ENCODE measurements at regions not wholly inside any gene's neighbourhood (a gene's known extent, or its start where the extent isn't known, plus 50 kb on each side); places are given as distances from the start of the nearest gene placed in this dataset.

DNA sequence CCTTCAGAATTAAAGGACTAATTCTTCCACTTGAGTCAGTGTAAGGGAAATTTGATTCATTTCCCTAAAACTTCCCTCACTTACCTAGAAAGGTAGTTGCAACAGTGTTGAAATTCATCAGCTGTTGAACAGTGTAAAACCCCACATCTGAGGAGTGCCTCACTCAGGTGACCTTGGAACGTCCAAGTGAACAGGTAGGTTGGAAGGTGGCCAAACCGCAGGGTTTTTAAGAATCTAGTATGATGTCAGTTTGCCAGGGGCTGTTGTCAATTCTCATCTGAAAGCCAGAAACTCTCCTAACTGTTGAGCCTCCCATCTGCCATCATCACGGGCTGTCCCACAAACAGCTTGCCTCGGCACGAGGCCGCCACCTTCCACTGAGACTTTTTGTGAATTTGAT, 105.7 kb downstream of the TMEM174 start:
- ChIA-PET CTCF (no interaction called here), POLR2A (no interaction called here)
- DNase-seq (ENCODE audit: extremely low spot score): no peak
- TF ChIP-seq, protein P1, sequence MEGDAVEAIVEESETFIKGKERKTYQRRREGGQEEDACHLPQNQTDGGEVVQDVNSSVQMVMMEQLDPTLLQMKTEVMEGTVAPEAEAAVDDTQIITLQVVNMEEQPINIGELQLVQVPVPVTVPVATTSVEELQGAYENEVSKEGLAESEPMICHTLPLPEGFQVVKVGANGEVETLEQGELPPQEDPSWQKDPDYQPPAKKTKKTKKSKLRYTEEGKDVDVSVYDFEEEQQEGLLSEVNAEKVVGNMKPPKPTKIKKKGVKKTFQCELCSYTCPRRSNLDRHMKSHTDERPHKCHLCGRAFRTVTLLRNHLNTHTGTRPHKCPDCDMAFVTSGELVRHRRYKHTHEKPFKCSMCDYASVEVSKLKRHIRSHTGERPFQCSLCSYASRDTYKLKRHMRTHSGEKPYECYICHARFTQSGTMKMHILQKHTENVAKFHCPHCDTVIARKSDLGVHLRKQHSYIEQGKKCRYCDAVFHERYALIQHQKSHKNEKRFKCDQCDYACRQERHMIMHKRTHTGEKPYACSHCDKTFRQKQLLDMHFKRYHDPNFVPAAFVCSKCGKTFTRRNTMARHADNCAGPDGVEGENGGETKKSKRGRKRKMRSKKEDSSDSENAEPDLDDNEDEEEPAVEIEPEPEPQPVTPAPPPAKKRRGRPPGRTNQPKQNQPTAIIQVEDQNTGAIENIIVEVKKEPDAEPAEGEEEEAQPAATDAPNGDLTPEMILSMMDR (IDR thresholded peaks at IDR 0.05; ENCODE audit: control extremely low read depth, extremely low read depth, low read depth, missing control alignments): no peak

DNA sequence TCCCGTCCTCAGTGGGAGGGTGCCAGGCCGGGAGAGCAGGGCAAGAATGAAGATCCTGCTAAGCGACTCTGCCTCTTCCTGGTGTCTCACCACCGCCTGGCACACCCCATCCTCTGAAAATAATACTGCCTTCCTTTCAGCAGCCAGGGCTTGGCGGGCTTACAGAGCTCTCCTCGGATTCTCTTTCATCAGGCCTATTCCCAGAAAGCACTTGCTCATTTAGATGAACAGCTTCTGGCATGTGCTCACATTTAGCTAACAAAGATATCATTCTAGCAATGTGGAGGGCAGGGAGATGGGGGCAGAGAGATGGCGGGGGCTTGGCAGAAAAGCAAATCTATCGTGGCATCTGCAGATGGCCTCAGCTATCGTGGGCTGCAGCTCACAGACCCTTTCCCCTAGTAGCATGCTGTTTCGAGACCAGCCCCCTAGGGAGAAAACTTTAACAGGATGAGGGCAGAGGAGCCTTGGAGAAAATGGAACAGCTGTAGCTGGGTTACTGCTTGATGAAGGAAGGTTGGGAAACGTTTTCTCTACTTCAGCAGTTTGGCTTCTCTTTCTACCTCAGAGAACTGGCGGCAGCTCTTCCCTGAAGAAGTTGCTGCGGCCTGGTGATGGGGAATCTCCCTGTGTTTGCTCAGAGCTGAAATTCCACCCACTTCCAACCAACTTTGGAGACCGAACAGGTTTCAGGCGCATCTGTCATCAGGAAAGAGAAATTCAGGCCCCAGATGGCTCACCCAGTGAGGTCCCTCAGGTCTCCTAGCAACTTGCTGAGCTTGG, 102.1 kb downstream of the TMEM174 start:
- no peak for DNase-seq (ENCODE audit: extremely low spot score)
- TF ChIP-seq, protein P1 (IDR thresholded peaks at IDR 0.05; ENCODE audit: control extremely low read depth, extremely low read depth, low read depth, missing control alignments): no peak
- POLR2A ChIA-PET: no interaction called here
- CTCF ChIA-PET: no interaction called here

DNA sequence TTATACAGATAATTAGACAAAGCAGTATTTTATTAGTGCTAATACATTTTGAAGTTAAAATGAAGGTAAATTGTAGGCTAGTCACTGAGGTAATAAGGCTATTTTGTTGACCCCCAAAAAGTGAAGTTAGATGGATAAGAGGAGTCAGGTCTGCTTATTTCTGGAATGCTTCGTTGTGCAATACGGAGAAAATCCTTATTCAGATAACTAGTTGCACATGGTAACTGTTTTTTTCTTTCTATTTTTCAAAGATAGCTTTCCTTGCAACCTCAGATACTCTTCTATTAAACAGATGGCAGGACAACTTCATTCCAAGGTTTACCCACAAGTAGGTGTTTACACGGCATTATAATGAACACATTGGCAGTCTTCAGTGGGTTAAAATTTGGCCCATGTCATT, 101.1 kb downstream of the TMEM174 start:
- no peak for DNase-seq (ENCODE audit: extremely low spot score)
- ChIA-PET CTCF (no interaction called here), POLR2A (no interaction called here)
- TF ChIP-seq, protein P1 (IDR thresholded peaks at IDR 0.05; ENCODE audit: control extremely low read depth, extremely low read depth, low read depth, missing control alignments): no peak

DNA sequence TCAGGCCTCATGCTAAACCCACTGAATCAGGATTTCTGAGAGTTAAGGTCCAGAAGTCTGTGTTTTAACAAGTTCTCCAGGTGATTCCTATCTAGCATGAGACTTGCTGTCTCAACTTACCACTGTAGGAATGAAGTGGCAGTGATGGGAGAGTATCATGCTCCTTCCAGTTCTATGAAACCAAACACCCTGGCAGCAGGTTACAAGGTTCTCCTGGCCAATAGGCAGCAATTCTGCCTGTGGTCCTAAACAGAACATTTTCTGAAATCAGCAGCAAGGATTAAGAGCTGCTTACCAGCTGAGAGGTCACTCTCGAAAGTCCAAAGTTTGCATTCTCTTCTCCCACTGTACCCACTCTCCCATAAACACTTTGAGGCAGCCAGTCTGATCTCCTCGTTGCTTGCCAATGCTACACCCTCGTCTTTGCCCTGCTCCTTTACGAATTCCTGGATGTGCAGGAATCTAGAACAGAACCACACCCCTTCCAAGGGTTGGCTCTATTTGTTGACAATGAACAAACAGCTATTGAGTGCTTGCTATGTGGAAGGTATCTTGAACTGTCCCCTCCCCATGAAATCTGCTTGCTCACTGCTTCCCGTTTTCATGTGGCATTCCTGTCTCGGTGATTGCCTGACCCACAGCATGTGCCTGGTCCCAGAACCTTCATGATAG, 100.5 kb downstream of the TMEM174 start:
- ChIA-PET CTCF (no interaction called here), POLR2A (no interaction called here)

DNA sequence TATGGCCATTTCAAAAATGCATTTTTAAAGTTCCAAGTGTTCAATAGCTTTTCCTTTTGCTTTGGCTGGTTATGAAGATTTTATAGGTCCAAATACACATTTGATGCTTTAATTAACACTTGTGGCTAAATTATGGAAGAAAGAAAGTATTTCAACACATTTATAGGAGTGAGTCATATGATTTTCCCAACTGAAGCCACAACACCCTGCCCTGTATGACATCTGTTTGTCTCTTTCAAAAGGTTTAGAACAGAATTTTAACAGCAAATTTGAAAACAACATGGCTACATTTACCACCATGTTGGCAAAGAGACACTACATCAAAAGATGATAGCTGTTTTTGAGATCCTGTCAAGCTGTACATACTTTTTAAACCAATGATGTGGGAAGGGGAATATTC, 99.4 kb downstream of the TMEM174 start:
- ChIA-PET CTCF (no interaction called here), POLR2A (no interaction called here)
- DNase-seq (ENCODE audit: extremely low spot score): no peak
- TF ChIP-seq, protein P1 (IDR thresholded peaks at IDR 0.05; ENCODE audit: control extremely low read depth, extremely low read depth, low read depth, missing control alignments): no peak

More for the DNA sequence above, 100.5 kb downstream of the TMEM174 start:
- DNase-seq (ENCODE audit: extremely low spot score): no peak
- TF ChIP-seq, protein P1 (IDR thresholded peaks at IDR 0.05; ENCODE audit: control extremely low read depth, extremely low read depth, low read depth, missing control alignments): no peak

DNA sequence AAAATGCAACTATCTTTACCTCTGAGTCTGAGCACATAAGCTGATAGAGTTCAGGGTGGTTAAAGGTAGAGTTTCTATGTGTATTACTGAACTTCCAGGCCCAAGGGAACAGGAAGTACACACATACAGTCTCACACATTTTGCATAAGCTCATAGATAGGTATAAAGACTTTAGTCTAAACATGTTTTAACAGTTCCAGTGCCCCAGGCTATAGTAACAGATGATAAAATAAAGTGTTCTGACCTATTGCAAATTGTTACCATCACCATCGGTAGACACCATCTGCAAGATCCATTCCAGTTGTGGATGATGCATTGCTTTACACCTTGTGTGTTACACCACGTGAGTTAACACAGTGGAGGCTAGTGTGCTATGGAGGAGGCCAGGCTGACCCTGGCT, 95.8 kb downstream of the TMEM174 start:
- DNase-seq (ENCODE audit: extremely low spot score): no peak
- POLR2A ChIA-PET: no interaction called here
- CTCF ChIA-PET: interaction anchor here (2.0 kb wide), 1 partner anchor 10 kb away, joined by 4 read pairs; no protein-coding TSS in a partner anchor
- TF ChIP-seq, protein P1 (IDR thresholded peaks at IDR 0.05; ENCODE audit: control extremely low read depth, extremely low read depth, low read depth, missing control alignments): no peak
